ENCODE measurements at regions not wholly inside any gene's neighbourhood (a gene's known extent, or its start where the extent isn't known, plus 50 kb on each side); places are given as distances from the start of the nearest gene placed in this dataset.

- H3K27me3 Mint-ChIP-seq (ENCODE audit: low read depth): no peaks in the 10 kb centered on the region
- CTCF ChIA-PET: interaction anchor here (1.5 kb wide), 1 partner anchor 20 kb away, joined by 3 read pairs; no protein-coding TSS in a partner anchor
- no peaks in the 10 kb centered on the region for H3K9me3 Mint-ChIP-seq
- TF ChIP-seq USF1 (CRISPR knock-in tag; IDR thresholded peaks at IDR 0.05) (no peak), CREB1 (CRISPR knock-in tag; IDR thresholded peaks at IDR 0.05) (no peak), KAT7 (CRISPR knock-in tag; IDR thresholded peaks at IDR 0.05; ENCODE audit: borderline replicate concordance) (no peak), CDX4 (CRISPR knock-in tag; IDR thresholded peaks at IDR 0.05; ENCODE audit: borderline replicate concordance) (no peak), IRF2 (CRISPR knock-in tag; IDR thresholded peaks at IDR 0.05; ENCODE audit: borderline replicate concordance, low read depth) (no peak), CBFB (CRISPR knock-in tag; IDR thresholded peaks at IDR 0.05; ENCODE audit: low read depth) (no peak), GTF2I (CRISPR knock-in tag; conservative IDR thresholded peaks at IDR 0.05) (no peak)
- no peak for ATAC-seq
- H3K4me3 Mint-ChIP-seq: no peak overlapping the region
- peaks cover 15% of the 10 kb centered on the region for H3K4me1 Mint-ChIP-seq
- DNase-seq (ENCODE audit: low spot score): no peak
- H3K27ac Mint-ChIP-seq: peak overlapping the region; percentile 32; the same call in 1 of the 2 replicates
- no peaks in the 10 kb centered on the region for H3K36me3 Mint-ChIP-seq
- POLR2A ChIA-PET: no interaction called here
Measured at GRCh38 chr13:99829593-99830239, 141.9 kb downstream of the ZIC5 start.

- no peaks in the 10 kb centered on the region for H3K9me3 Mint-ChIP-seq
- peak overlapping the region; percentile 32; the same call in 1 of the 2 replicates for H3K27ac Mint-ChIP-seq
- no peak for ATAC-seq
- H3K4me3 Mint-ChIP-seq: no peak overlapping the region
- ChIA-PET CTCF (no interaction called here), POLR2A (no interaction called here)
- H3K27me3 Mint-ChIP-seq (ENCODE audit: low read depth): no peaks in the 10 kb centered on the region
- DNase-seq (ENCODE audit: low spot score): no peak
- no peaks in the 10 kb centered on the region for H3K36me3 Mint-ChIP-seq
- peaks cover 17% of the 10 kb centered on the region for H3K4me1 Mint-ChIP-seq
- no peak for TF ChIP-seq TCF7 (CRISPR knock-in tag; IDR thresholded peaks at IDR 0.05; ENCODE audit: low read depth)
- no peak for TF ChIP-seq ZNF281 (CRISPR knock-in tag; IDR thresholded peaks at IDR 0.05)
- TF ChIP-seq ZNF317 (CRISPR knock-in tag; IDR thresholded peaks at IDR 0.05; ENCODE audit: borderline replicate concordance, low read depth): no peak
- no peak for TF ChIP-seq ZNF121 (CRISPR knock-in tag; IDR thresholded peaks at IDR 0.05)
- TF ChIP-seq MAX (CRISPR knock-in tag; IDR thresholded peaks at IDR 0.05): no peak
- no peak for TF ChIP-seq E2F1 (CRISPR knock-in tag; IDR thresholded peaks at IDR 0.05)
- TF ChIP-seq MYBL2 (CRISPR knock-in tag; IDR thresholded peaks at IDR 0.05): no peak
- no peak for TF ChIP-seq EMX1 (CRISPR knock-in tag; IDR thresholded peaks at IDR 0.05)
- TF ChIP-seq ZNF232 (CRISPR knock-in tag; IDR thresholded peaks at IDR 0.05): no peak
- TF ChIP-seq USF1 (CRISPR knock-in tag; IDR thresholded peaks at IDR 0.05): no peak
- TF ChIP-seq ATF2 (CRISPR knock-in tag; IDR thresholded peaks at IDR 0.05; ENCODE audit: borderline replicate concordance, low read depth): no peak
- no peak for TF ChIP-seq GTF2I (CRISPR knock-in tag; conservative IDR thresholded peaks at IDR 0.05)
- TF ChIP-seq PRDM15 (CRISPR knock-in tag; IDR thresholded peaks at IDR 0.05): no peak
- TF ChIP-seq ELF4 (CRISPR knock-in tag; IDR thresholded peaks at IDR 0.05; ENCODE audit: low read depth): no peak
- TF ChIP-seq FOXP4 (CRISPR knock-in tag; IDR thresholded peaks at IDR 0.05): no peak
- TF ChIP-seq SOX15 (CRISPR knock-in tag; IDR thresholded peaks at IDR 0.05): no peak
Measured at GRCh38 chr13:99829161-99829560, 142.4 kb downstream of the ZIC5 start.
